ENCODE measurements at regions not wholly inside any gene's neighbourhood (a gene's known extent, or its start where the extent isn't known, plus 50 kb on each side); places are given as distances from the start of the nearest gene placed in this dataset.

DNA sequence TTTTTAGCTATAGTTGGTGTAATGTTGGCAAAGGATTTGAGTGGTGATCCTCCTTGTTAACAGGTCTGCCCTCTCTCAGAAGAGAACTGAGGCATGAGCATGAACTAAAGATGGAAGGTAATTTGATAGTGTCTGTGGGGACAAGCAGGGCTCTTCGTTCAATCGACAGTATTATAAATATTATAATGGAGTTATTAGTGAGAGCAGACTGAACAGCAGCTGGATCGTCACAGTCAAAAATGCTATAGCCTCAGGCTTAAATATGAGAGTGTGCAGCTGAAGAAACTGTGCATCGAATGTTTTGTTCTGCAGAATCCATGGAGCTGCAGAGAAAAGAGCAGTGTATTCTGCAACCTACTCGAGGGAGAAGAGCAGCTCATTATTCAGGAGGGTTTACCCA lies 757.3 kb downstream of the DNAH5 start:
- TF ChIP-seq CTCF (IDR thresholded peaks at IDR 0.05; ENCODE audit: insufficient read depth, low read length) (no peak), REST (IDR thresholded peaks at IDR 0.05; ENCODE audit: insufficient replicate concordance, low read depth) (no peak), POLR2AphosphoS5 (IDR thresholded peaks at IDR 0.05; ENCODE audit: low read depth) (no peak)
